SU-DHL-6 (cell line): ENCODE measurements at regions not wholly inside any gene's neighbourhood (a gene's known extent, or its start where the extent isn't known, plus 50 kb on each side); places are given as distances from the start of the nearest gene placed in this dataset.

Experiments
- H2AFZ ChIP-seq: fragments of 200-600 bp; sonication (generic); 2 replicates; pipeline ENCODE4 v1.6.1; 2014; ENCODE audit warnings: low read depth, mild to moderate bottlenecking, moderate library complexity, mixed read lengths, antibody characterized with exemption, low read length; ENCODE audit not compliant: severe bottlenecking
- H3F3A ChIP-seq: fragments of 200-600 bp; shearing (Covaris generic); 2 replicates; pipeline ENCODE4 v1.6.0; 2016; ENCODE audit warnings: antibody characterized with exemption, mild to moderate bottlenecking; ENCODE audit not compliant: insufficient read depth
- H3K27ac ChIP-seq: fragments of 200-600 bp; sonication (generic); 2 replicates; pipeline ENCODE4 v1.5.1; 2016; ENCODE audit warnings: low read depth, mild to moderate bottlenecking, low read length, moderate library complexity, mixed read lengths
- H3K27me3 ChIP-seq: fragments of 200-600 bp; sonication (generic), shearing (Covaris generic); 2 replicates; pipeline ENCODE4 v1.6.0; 2014; ENCODE audit warnings: mild to moderate bottlenecking, low read length
- H3K36me3 ChIP-seq: fragments of 200-600 bp; sonication (generic); 2 replicates; pipeline ENCODE4 v1.6.1; 2014; ENCODE audit warnings: mild to moderate bottlenecking, low read length, mixed read lengths
- H3K4me2 ChIP-seq: fragments of 300-600, 200-600 bp; shearing (Covaris generic), sonication (generic); 2 replicates; pipeline ENCODE4 v1.6.0; 2014; ENCODE audit warnings: low read length, low read depth, mild to moderate bottlenecking; ENCODE audit not compliant: poor library complexity, severe bottlenecking
- H3K4me3 ChIP-seq: fragments of 200-600 bp; sonication (generic); 2 replicates; pipeline ENCODE4 v1.5.1; 2014; ENCODE audit warnings: antibody characterized with exemption, low read length, mild to moderate bottlenecking, mixed read lengths; ENCODE audit not compliant: insufficient read depth, poor library complexity, severe bottlenecking
- H3K79me2 ChIP-seq: fragments of 200-600 bp; sonication (generic); 2 replicates; pipeline ENCODE4 v1.6.1; 2014; ENCODE audit warnings: mild to moderate bottlenecking, low read length, moderate library complexity; ENCODE audit not compliant: insufficient read depth
- H3K9ac ChIP-seq: fragments of 200-600 bp; sonication (generic); 2 replicates; pipeline ENCODE4 v1.7.0; 2014; ENCODE audit warnings: mild to moderate bottlenecking, low read length
- H3K9me2 ChIP-seq: fragments of 200-600 bp; sonication (generic); replicated peaks from 2 replicates; pipeline ENCODE4 v1.6.1; 2014; ENCODE audit warnings: low read length; ENCODE audit not compliant: insufficient read depth
- H3K9me3 ChIP-seq: fragments of 200-600 bp; sonication (generic); 2 replicates; pipeline ENCODE4 v1.6.1; 2014; ENCODE audit warnings: low read length, mixed read lengths; ENCODE audit not compliant: insufficient read depth
- H4K20me1 ChIP-seq: fragments of 200-600 bp; sonication (generic); 2 replicates; pipeline ENCODE4 v1.6.1; 2014; ENCODE audit warnings: low read depth, mild to moderate bottlenecking, antibody characterized with exemption, low read length, moderate library complexity, mixed read lengths
- EZH2phosphoT487 ChIP-seq: fragments of 200-600 bp; sonication (generic), shearing (Covaris generic); conservative IDR thresholded peaks from 2 replicates; pipeline ENCODE4 v1.6.1; 2018; ENCODE audit warnings: mild to moderate bottlenecking, antibody characterized with exemption, low read length, moderate library complexity, mixed read lengths
- TF ChIP-seq, protein P1 (sequence below): fragments of 200-600 bp; sonication (generic); IDR thresholded peaks from one replicate; pipeline ENCODE4 v1.5.1; 2017; ENCODE audit warnings: antibody characterized with exemption, mild to moderate bottlenecking, low read length, moderate library complexity; ENCODE audit not compliant: insufficient read depth, poor library complexity, severe bottlenecking

- TF ChIP-seq, protein P1, sequence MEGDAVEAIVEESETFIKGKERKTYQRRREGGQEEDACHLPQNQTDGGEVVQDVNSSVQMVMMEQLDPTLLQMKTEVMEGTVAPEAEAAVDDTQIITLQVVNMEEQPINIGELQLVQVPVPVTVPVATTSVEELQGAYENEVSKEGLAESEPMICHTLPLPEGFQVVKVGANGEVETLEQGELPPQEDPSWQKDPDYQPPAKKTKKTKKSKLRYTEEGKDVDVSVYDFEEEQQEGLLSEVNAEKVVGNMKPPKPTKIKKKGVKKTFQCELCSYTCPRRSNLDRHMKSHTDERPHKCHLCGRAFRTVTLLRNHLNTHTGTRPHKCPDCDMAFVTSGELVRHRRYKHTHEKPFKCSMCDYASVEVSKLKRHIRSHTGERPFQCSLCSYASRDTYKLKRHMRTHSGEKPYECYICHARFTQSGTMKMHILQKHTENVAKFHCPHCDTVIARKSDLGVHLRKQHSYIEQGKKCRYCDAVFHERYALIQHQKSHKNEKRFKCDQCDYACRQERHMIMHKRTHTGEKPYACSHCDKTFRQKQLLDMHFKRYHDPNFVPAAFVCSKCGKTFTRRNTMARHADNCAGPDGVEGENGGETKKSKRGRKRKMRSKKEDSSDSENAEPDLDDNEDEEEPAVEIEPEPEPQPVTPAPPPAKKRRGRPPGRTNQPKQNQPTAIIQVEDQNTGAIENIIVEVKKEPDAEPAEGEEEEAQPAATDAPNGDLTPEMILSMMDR: no peak
- no peak for TF ChIP-seq EZH2phosphoT487
- Histone ChIP-seq H4K20me1 (no peaks in the 10 kb centered on the region), H3K27me3 (no peaks in the 10 kb centered on the region), H3K9me3 (no peaks in the 10 kb centered on the region), H3K27ac (no peak overlapping the region), H3F3A (no peaks in the 10 kb centered on the region), H3K4me3 (no peak overlapping the region), H3K36me3 (no peaks in the 10 kb centered on the region), H3K9me2 (no peaks in the 10 kb centered on the region), H3K9ac (no peak overlapping the region), H2AFZ (no peak overlapping the region), H3K79me2 (no peaks in the 10 kb centered on the region), H3K4me2 (no peak overlapping the region)
These were observed 196.0 kb downstream of the NR4A2 start for GRCh38 chr2:156136566-156136965.

DNA sequence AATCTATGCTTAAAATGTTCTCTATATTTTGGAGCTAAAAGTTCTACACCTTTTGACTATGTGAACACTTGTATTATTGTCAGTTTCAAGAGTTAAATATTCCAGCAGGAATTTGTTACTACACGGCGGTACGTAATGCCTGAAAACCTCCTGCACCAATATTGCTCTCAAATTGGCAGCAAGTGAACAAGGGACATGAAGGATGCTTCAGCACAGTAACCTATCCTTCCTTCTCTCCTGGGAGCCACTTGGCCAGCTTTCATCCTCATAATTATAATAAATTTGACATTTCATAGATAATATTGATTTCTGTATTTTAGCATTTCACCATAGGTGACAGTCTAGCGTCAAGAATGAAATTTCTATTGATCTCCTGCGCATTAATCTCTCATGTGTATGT, 197.6 kb downstream of the NR4A2 start:
- Histone ChIP-seq H3F3A (no peaks in the 10 kb centered on the region), H3K4me3 (no peak overlapping the region), H3K9me3 (no peaks in the 10 kb centered on the region), H3K4me2 (no peak overlapping the region), H3K27me3 (no peaks in the 10 kb centered on the region), H3K27ac (no peak overlapping the region), H2AFZ (no peak overlapping the region), H3K79me2 (no peaks in the 10 kb centered on the region), H3K9me2 (no peaks in the 10 kb centered on the region), H3K36me3 (no peaks in the 10 kb centered on the region), H4K20me1 (no peaks in the 10 kb centered on the region), H3K9ac (no peak overlapping the region)
- TF ChIP-seq, protein P1: no peak
- TF ChIP-seq EZH2phosphoT487: no peak

GRCh38 chr2:156132941-156133340, 199.6 kb downstream of the NR4A2 start:
- Histone ChIP-seq H3K9me2 (no peaks in the 10 kb centered on the region), H3K4me3 (no peak overlapping the region), H3F3A (no peaks in the 10 kb centered on the region), H2AFZ (no peak overlapping the region), H4K20me1 (no peaks in the 10 kb centered on the region), H3K9ac (no peak overlapping the region), H3K9me3 (no peaks in the 10 kb centered on the region), H3K4me2 (no peak overlapping the region), H3K79me2 (no peaks in the 10 kb centered on the region), H3K27me3 (no peaks in the 10 kb centered on the region), H3K36me3 (no peaks in the 10 kb centered on the region), H3K27ac (no peak overlapping the region)
- no peak for TF ChIP-seq EZH2phosphoT487
- TF ChIP-seq, protein P1: no peak

GRCh38 chr2:156132130-156132529, 200.4 kb downstream of the NR4A2 start:
- Histone ChIP-seq H4K20me1 (no peaks in the 10 kb centered on the region), H3K27me3 (no peaks in the 10 kb centered on the region), H2AFZ (no peak overlapping the region), H3K9ac (no peak overlapping the region), H3K79me2 (no peaks in the 10 kb centered on the region), H3K9me2 (no peaks in the 10 kb centered on the region), H3K36me3 (no peaks in the 10 kb centered on the region), H3K27ac (no peak overlapping the region), H3K4me2 (no peak overlapping the region), H3K9me3 (no peaks in the 10 kb centered on the region), H3K4me3 (no peak overlapping the region), H3F3A (no peaks in the 10 kb centered on the region)
- no peak for TF ChIP-seq EZH2phosphoT487
- TF ChIP-seq, protein P1: no peak
